ENCODE measurements at regions not wholly inside any gene's neighbourhood (a gene's known extent, or its start where the extent isn't known, plus 50 kb on each side); places are given as distances from the start of the nearest gene placed in this dataset.

DNA sequence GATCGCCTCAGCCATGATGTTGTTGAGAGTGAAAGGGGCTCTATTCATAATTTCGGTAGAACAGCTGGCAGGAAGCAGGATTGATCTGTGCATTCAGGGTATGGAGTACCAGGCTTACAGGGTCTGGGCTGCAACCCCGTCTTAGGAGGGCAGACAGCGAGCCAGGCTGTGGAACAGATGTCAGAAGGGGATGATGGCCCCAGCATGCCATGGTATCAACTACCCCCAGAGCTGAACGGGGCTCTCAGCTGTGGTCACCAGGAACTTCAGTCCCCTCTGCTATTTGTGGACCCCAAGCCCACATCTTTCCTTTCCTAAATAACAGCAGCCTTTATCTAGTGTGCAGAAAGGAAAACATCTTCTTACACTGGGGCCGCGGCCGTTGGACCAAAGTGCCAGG lies 422.2 kb upstream of the SALL3 start:
- DNase-seq (ENCODE audit: low spot score): no peak
- Histone ChIP-seq H3K27me3 (replicated peaks; ENCODE audit: insufficient read depth) (no peaks in the 10 kb centered on the region), H3K27ac (no peak overlapping the region), H3K4me1 (ENCODE audit: control insufficient read depth in 1 of 2, low read depth in 2 of 2) (no peaks in the 10 kb centered on the region), H3K4me3 (no peak overlapping the region), H3K36me3 (no peaks in the 10 kb centered on the region), H3K9me3 (peaks cover 4% of the 10 kb centered on the region)
- no peak for ATAC-seq (ENCODE audit: insufficient number of reproducible peaks, low FRiP score, low read depth)
- TF ChIP-seq, protein P1, sequence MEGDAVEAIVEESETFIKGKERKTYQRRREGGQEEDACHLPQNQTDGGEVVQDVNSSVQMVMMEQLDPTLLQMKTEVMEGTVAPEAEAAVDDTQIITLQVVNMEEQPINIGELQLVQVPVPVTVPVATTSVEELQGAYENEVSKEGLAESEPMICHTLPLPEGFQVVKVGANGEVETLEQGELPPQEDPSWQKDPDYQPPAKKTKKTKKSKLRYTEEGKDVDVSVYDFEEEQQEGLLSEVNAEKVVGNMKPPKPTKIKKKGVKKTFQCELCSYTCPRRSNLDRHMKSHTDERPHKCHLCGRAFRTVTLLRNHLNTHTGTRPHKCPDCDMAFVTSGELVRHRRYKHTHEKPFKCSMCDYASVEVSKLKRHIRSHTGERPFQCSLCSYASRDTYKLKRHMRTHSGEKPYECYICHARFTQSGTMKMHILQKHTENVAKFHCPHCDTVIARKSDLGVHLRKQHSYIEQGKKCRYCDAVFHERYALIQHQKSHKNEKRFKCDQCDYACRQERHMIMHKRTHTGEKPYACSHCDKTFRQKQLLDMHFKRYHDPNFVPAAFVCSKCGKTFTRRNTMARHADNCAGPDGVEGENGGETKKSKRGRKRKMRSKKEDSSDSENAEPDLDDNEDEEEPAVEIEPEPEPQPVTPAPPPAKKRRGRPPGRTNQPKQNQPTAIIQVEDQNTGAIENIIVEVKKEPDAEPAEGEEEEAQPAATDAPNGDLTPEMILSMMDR (IDR thresholded peaks at IDR 0.05): no peak

DNA sequence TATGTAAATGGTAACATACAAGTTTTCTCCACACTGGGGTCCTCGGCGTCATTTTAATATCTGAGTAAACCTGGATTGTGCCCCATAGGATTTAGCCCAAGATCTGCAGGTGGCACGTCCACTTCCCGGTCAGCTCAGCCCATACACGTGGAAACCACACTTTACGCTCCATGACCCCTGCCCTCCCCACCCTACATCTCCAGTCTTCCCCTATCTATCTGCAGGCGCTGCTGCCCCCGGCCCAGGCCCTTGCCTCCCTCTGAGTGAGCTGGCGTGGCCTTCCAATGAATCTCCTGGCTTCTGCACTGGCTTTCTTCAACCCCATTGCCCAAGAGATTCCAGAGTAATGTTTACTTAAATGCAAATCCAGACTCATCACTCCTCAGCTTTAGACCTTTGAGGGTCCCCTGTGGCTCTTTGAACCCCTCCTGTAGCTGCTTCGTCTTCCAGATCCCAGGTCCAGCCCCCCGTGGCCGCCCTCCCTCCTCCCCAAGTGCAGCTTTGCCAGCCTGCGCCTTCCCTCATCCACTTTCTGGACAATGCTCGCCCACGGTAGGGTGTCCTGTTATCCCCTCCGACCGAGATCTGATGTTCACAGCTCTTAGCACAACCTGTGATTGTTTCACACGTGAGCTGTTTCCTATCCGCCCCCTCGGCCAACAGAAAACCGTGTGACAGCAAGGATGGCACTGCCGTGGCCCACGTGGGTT lies 421.4 kb upstream of the SALL3 start:
- H3K9me3 ChIP-seq: peaks cover 4% of the 10 kb centered on the region
- TF ChIP-seq, protein P1 (IDR thresholded peaks at IDR 0.05): no peak
- H3K4me1 ChIP-seq (ENCODE audit: control insufficient read depth in 1 of 2, low read depth in 2 of 2): no peaks in the 10 kb centered on the region
- no peaks in the 10 kb centered on the region for H3K27me3 ChIP-seq (replicated peaks; ENCODE audit: insufficient read depth)
- H3K4me3 ChIP-seq: no peak overlapping the region
- no peak overlapping the region for H3K27ac ChIP-seq
- ATAC-seq (ENCODE audit: insufficient number of reproducible peaks, low FRiP score, low read depth): no peak
- no peaks in the 10 kb centered on the region for H3K36me3 ChIP-seq
- no peak for DNase-seq (ENCODE audit: low spot score)

DNA sequence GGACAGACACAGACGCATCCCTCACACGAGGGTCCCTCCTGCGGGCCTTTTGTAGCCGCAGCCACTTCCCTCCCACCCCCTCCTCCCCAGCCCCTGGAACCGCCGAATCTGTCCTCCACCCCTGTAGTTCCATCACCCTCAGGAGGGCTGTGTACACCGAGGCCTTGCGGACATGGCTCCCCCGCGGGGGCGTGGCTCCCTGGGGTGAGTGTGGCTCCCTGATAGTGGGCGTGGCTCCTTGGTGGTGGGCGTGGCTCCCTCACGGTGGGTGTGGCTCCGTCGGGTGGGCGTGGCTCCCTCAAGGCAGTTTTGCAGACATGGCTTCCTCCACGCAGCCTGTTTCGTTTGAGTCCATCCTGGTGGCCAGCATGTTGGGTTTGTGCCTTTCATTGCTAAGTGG lies 420.7 kb upstream of the SALL3 start:
- ATAC-seq (ENCODE audit: insufficient number of reproducible peaks, low FRiP score, low read depth) (no peak), DNase-seq (ENCODE audit: low spot score) (no peak)
- Histone ChIP-seq H3K36me3 (no peaks in the 10 kb centered on the region), H3K4me3 (no peak overlapping the region), H3K9me3 (peaks cover 4% of the 10 kb centered on the region), H3K4me1 (ENCODE audit: control insufficient read depth in 1 of 2, low read depth in 2 of 2) (no peaks in the 10 kb centered on the region), H3K27me3 (replicated peaks; ENCODE audit: insufficient read depth) (no peaks in the 10 kb centered on the region), H3K27ac (no peak overlapping the region)
- TF ChIP-seq, protein P1 (IDR thresholded peaks at IDR 0.05): no peak

DNA sequence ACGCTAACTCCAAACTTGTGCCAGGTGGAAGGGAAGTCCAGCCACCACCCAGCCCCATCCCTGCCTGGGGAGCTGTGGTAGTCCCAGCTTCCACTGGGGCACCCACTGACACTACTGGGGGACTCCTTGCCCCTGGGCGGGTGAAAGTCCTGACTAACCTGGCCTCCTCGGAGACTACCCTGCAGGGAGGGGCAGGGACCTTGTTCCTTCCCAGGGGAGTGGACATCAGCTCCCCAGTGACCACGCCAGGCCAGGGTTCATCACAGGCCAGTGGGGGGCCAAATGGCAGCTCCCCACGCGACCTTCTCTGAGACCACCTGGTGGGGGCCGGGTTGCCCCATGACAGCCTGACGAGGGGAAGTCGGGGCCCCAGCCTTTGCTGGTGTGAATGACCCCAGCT lies 420.0 kb upstream of the SALL3 start:
- TF ChIP-seq, protein P1 (IDR thresholded peaks at IDR 0.05): no peak
- no peaks in the 10 kb centered on the region for H3K36me3 ChIP-seq
- peaks cover 4% of the 10 kb centered on the region for H3K9me3 ChIP-seq
- no peak overlapping the region for H3K4me3 ChIP-seq
- DNase-seq (ENCODE audit: low spot score) (no peak), ATAC-seq (ENCODE audit: insufficient number of reproducible peaks, low FRiP score, low read depth) (no peak)
- H3K4me1 ChIP-seq (ENCODE audit: control insufficient read depth in 1 of 2, low read depth in 2 of 2): no peaks in the 10 kb centered on the region
- H3K27ac ChIP-seq: no peak overlapping the region
- no peaks in the 10 kb centered on the region for H3K27me3 ChIP-seq (replicated peaks; ENCODE audit: insufficient read depth)

DNA sequence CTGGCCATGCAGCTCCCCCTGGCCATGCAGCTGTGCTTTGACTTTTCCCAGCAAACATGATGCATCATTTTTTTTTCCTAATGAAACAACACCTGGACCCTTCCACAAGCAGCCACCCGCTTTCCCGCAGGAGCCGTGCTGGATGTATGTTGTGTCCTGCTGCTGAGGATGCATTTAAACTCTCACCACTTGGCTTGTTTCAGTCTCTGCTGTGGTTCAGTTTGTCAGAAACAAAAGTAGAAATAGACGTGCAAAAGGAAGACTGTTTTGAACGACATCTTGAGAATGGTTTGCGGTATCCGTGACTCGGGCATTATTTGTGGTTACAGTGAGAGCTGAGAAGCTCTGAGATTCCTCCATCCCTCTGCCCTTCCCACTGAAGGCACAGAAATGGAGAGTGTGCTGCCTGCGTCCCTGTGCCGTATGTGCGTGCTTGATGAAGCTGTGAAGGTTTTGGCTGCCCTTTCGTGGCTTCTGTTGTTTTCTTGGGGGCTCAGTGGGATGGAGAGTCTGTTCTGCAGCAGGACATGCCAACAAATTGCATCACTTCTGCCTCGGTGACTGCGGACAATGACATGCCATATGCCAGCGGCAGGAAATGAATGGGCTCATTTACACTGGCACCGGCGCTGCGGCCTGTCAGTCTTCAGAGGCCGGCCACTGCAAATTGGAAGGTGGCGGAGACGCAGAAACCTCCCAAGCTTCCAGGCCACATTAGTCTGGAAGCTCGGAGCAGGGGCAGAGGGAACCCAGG lies 417.7 kb upstream of the SALL3 start:
- Histone ChIP-seq H3K27me3 (replicated peaks; ENCODE audit: insufficient read depth) (no peaks in the 10 kb centered on the region), H3K9me3 (no peaks in the 10 kb centered on the region), H3K27ac (no peak overlapping the region), H3K36me3 (no peaks in the 10 kb centered on the region), H3K4me3 (no peak overlapping the region), H3K4me1 (ENCODE audit: control insufficient read depth in 1 of 2, low read depth in 2 of 2) (no peaks in the 10 kb centered on the region)
- no peak for DNase-seq (ENCODE audit: low spot score)
- no peak for ATAC-seq (ENCODE audit: insufficient number of reproducible peaks, low FRiP score, low read depth)
- TF ChIP-seq, protein P1 (IDR thresholded peaks at IDR 0.05): no peak
